PC-9 (cell line): ENCODE measurements at regions not wholly inside any gene's neighbourhood (a gene's known extent, or its start where the extent isn't known, plus 50 kb on each side); places are given as distances from the start of the nearest gene placed in this dataset.

Source experiments
- BruUV-seq: library from RNA; stranded (reverse); fragments of 400-500 nt; replicated peaks from 2 replicates; lab custom pipeline; 2021; lab: Mats Ljungman, UMichigan
- CTCF ChIA-PET: fragments of 300-600 bp; sonication (Branson Sonifier 250); formaldehyde crosslinking; loops from one replicate; lab custom pipeline; 2022; ENCODE audit warnings: antibody characterized with exemption; lab: Charles Lee
- POLR2A ChIA-PET: fragments of 300-600 bp; sonication (Branson Sonifier 250); formaldehyde crosslinking; loops from one replicate; lab custom pipeline; 2022; ENCODE audit warnings: antibody characterized with exemption; ENCODE audit not compliant: unreplicated experiment; lab: Charles Lee
- DNase-seq, 2 experiments: peaks; one replicate each; pipeline versions ENCODE4 v3.0.0 to v3.0.0-alpha.2; 2015 to 2022; ENCODE audit warnings: mixed read lengths in 1 of 2
- H2AFZ ChIP-seq: fragments of 200-600 bp; sonication (generic); 2 replicates; pipeline ENCODE4 v1.8.1; 2017; ENCODE audit warnings: antibody characterized with exemption
- H3F3A ChIP-seq: fragments of 200-600 bp; sonication (generic); 2 replicates; pipeline ENCODE4 v1.8.1; 2017; ENCODE audit warnings: antibody characterized with exemption, mild to moderate bottlenecking, low read depth; ENCODE audit not compliant: insufficient read depth
- H3K27ac ChIP-seq: fragments of 200-600 bp; sonication (generic); 2 replicates; pipeline ENCODE4 v1.6.1; 2016; ENCODE audit warnings: mixed run types
- H3K27me3 ChIP-seq: fragments of 200-600 bp; sonication (generic); 2 replicates; pipeline ENCODE4 v1.6.1; 2016; ENCODE audit warnings: low read depth, mixed run types; ENCODE audit not compliant: insufficient read depth
- H3K36me3 ChIP-seq: fragments of 200-600 bp; sonication (generic); 2 replicates; pipeline ENCODE4 v1.6.1; 2016; ENCODE audit warnings: low read depth, mixed run types
- H3K4me1 ChIP-seq: fragments of 200-600 bp; sonication (generic); replicated peaks from 2 replicates; pipeline ENCODE4 v1.6.1; 2016; ENCODE audit warnings: mixed run types; ENCODE audit not compliant: insufficient read depth
- H3K4me2 ChIP-seq: fragments of 200-600 bp; sonication (generic); 2 replicates; pipeline ENCODE4 v1.6.1; 2017; ENCODE audit warnings: mixed run types
- H3K4me3 ChIP-seq: fragments of 200-600 bp; sonication (generic); 2 replicates; pipeline ENCODE4 v1.6.1; 2016; ENCODE audit warnings: mixed run types
- H3K79me2 ChIP-seq: fragments of 200-600 bp; sonication (generic); 2 replicates; pipeline ENCODE4 v1.6.1; 2017; ENCODE audit warnings: low read depth, mixed run types
- H3K9me2 ChIP-seq: fragments of 200-600 bp; sonication (generic); 2 replicates; pipeline ENCODE4 v1.8.1; 2017; ENCODE audit warnings: mild to moderate bottlenecking; ENCODE audit not compliant: insufficient read depth
- H3K9me3 ChIP-seq: fragments of 200-600 bp; sonication (generic); 2 replicates; pipeline ENCODE4 v1.8.1; 2016; ENCODE audit warnings: low read depth; ENCODE audit not compliant: insufficient read depth
- H4K20me1 ChIP-seq: fragments of 200-600 bp; sonication (generic); 2 replicates; pipeline ENCODE4 v1.8.1; 2017; ENCODE audit not compliant: insufficient read depth
- CTCF ChIP-seq: fragments of 200-600 bp; sonication (generic); conservative IDR thresholded peaks from 2 replicates; pipeline ENCODE4 v1.6.1; 2017; ENCODE audit warnings: mixed run types, antibody characterized with exemption, mild to moderate bottlenecking, moderate library complexity
- EZH2 ChIP-seq: fragments of 200-600 bp; sonication (generic); IDR thresholded peaks from 2 replicates; pipeline ENCODE4 v1.8.0; 2017; ENCODE audit warnings: antibody characterized with exemption, low read depth
- intact Hi-C: fragments of 100-400 bp; cut with micrococcal nuclease; formaldehyde crosslinking; loops from one replicate; pipeline ENCODE4 v1.10.0; 2022; ENCODE audit not compliant: unreplicated experiment

- CTCF ChIA-PET: no interaction called here
- no peaks in the 10 kb centered on the region for H3K9me3 ChIP-seq
- TF ChIP-seq CTCF (no peak), EZH2 (no peak)
- H3F3A ChIP-seq: no peaks in the 10 kb centered on the region
- BruUV-seq: no TSS peak
- no peak overlapping the region for H3K4me3 ChIP-seq
- H3K4me2 ChIP-seq: no peak overlapping the region
- no peaks in the 10 kb centered on the region for H4K20me1 ChIP-seq
- H3K9me2 ChIP-seq: no peaks in the 10 kb centered on the region
- H3K79me2 ChIP-seq: no peaks in the 10 kb centered on the region
- no peak overlapping the region for H2AFZ ChIP-seq
- intact Hi-C loops: no loop called here
- H3K27me3 ChIP-seq: no peaks in the 10 kb centered on the region
- no peaks in the 10 kb centered on the region for H3K4me1 ChIP-seq
- H3K27ac ChIP-seq: no peak overlapping the region
- DNase-seq: no peak
- POLR2A ChIA-PET: no interaction called here
- no peaks in the 10 kb centered on the region for H3K36me3 ChIP-seq
These were observed 797.3 kb upstream of the ARRDC3 start for GRCh38 chr5:92180391-92180790.

GRCh38 chr5:92179651-92180050, 796.5 kb upstream of the ARRDC3 start:
- Histone ChIP-seq H2AFZ (no peak overlapping the region; the same call in 1 of the 2 replicates), H3K27me3 (no peaks in the 10 kb centered on the region)

GRCh38 chr5:92177926-92178487, 794.9 kb upstream of the ARRDC3 start:
- no peaks in the 10 kb centered on the region for H3F3A ChIP-seq
- no peak overlapping the region for H2AFZ ChIP-seq
- H3K9me2 ChIP-seq: no peaks in the 10 kb centered on the region
- H4K20me1 ChIP-seq: no peaks in the 10 kb centered on the region; the same call in 1 of the 2 replicates
- intact Hi-C loops: no loop called here
- no peaks in the 10 kb centered on the region for H3K79me2 ChIP-seq
- no peak for TF ChIP-seq CTCF
- no peak for TF ChIP-seq EZH2
- no peaks in the 10 kb centered on the region for H3K36me3 ChIP-seq
- BruUV-seq: no TSS peak
- H3K27me3 ChIP-seq: no peaks in the 10 kb centered on the region
- no peak for DNase-seq
- H3K4me2 ChIP-seq: no peak overlapping the region
- ChIA-PET POLR2A (no interaction called here), CTCF (no interaction called here)
- no peaks in the 10 kb centered on the region; the same call in 1 of the 2 replicates for H3K9me3 ChIP-seq
- no peak overlapping the region for H3K4me3 ChIP-seq
- no peak overlapping the region for H3K27ac ChIP-seq
- no peaks in the 10 kb centered on the region for H3K4me1 ChIP-seq

More at GRCh38 chr5:92179651-92180050, 796.5 kb upstream of the ARRDC3 start:
- H3K27ac ChIP-seq: no peak overlapping the region
- no TSS peak for BruUV-seq
- intact Hi-C loops: no loop called here
- H3K4me3 ChIP-seq: no peak overlapping the region
- ChIA-PET POLR2A (no interaction called here), CTCF (no interaction called here)
- H3K4me1 ChIP-seq: no peaks in the 10 kb centered on the region
- DNase-seq: no peak
- H4K20me1 ChIP-seq: no peaks in the 10 kb centered on the region; the same call in 1 of the 2 replicates
- no peaks in the 10 kb centered on the region for H3K9me2 ChIP-seq
- no peaks in the 10 kb centered on the region for H3F3A ChIP-seq
- H3K79me2 ChIP-seq: no peaks in the 10 kb centered on the region
- no peaks in the 10 kb centered on the region for H3K36me3 ChIP-seq
- TF ChIP-seq CTCF: no peak
- no peak overlapping the region for H3K4me2 ChIP-seq
- no peaks in the 10 kb centered on the region; the same call in 1 of the 2 replicates for H3K9me3 ChIP-seq
